ENCODE measurements at regions not wholly inside any gene's neighbourhood (a gene's known extent, or its start where the extent isn't known, plus 50 kb on each side); places are given as distances from the start of the nearest gene placed in this dataset.

DNA sequence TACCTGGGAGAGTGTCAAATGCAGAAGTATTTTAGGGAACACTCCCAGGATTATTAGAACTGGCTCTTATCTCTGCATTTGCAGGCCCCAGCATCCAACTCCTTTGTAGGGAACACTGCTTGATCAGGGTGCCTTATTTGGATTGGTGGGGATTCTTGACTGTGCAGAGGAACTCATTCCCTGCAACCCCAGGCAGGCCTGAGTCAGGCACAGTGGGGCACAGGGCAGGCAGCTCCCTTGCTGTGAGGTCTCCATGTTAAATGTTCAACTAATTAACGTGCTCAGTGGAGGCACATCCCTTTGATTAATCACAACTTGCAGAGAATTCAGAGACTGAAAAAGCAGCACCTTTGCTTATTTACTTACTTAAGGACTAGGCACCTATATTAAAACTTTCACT lies 102.3 kb upstream of the TENM4 start:
- TF ChIP-seq, protein P1, sequence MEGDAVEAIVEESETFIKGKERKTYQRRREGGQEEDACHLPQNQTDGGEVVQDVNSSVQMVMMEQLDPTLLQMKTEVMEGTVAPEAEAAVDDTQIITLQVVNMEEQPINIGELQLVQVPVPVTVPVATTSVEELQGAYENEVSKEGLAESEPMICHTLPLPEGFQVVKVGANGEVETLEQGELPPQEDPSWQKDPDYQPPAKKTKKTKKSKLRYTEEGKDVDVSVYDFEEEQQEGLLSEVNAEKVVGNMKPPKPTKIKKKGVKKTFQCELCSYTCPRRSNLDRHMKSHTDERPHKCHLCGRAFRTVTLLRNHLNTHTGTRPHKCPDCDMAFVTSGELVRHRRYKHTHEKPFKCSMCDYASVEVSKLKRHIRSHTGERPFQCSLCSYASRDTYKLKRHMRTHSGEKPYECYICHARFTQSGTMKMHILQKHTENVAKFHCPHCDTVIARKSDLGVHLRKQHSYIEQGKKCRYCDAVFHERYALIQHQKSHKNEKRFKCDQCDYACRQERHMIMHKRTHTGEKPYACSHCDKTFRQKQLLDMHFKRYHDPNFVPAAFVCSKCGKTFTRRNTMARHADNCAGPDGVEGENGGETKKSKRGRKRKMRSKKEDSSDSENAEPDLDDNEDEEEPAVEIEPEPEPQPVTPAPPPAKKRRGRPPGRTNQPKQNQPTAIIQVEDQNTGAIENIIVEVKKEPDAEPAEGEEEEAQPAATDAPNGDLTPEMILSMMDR (IDR thresholded peaks at IDR 0.05) = no peak
- TF ChIP-seq POLR2AphosphoS5 (IDR thresholded peaks at IDR 0.05) = no peak

Data from sigmoid colon (tissue), 4 donors.